Head of caudate nucleus (tissue), 42 donors: ENCODE measurements at regions not wholly inside any gene's neighbourhood (a gene's known extent, or its start where the extent isn't known, plus 50 kb on each side); places are given as distances from the start of the nearest gene placed in this dataset.

Experiments
- DNase-seq, 42 donors: peaks; one replicate each; pipeline versions ENCODE4 v3.0.0 to v3.0.0-alpha.2; 2020 to 2021; ENCODE audit warnings: mixed read lengths in 7 of 42
- intact Hi-C: fragments of 100-400 bp; cut with DNase I; formaldehyde crosslinking; loops from one replicate; pipeline ENCODE4 v1.15.0; 2022

- DNase-seq, result peak in 36 of 42 donors; percentile 24 to 74 (median 44)
- intact Hi-C loops, result no loop called here
These were observed 103.9 kb downstream of the EBNA1BP2 start for GRCh38 chr1:43067977-43068751.

- intact Hi-C loops, result no loop called here
- DNase-seq, result no peak
These were observed 104.8 kb downstream of the EBNA1BP2 start for GRCh38 chr1:43067233-43067745.

- no peak for DNase-seq
- intact Hi-C loops, result no loop called here
These were observed 105.5 kb downstream of the EBNA1BP2 start for GRCh38 chr1:43066578-43066977.

- intact Hi-C loops, result no loop called here
- no peak for DNase-seq
These were observed 106.3 kb downstream of the EBNA1BP2 start for GRCh38 chr1:43065616-43066399.

GRCh38 chr1:43065191-43065590 lies 106.5 kb upstream of the SLC2A1 start:
- intact Hi-C loops, result no loop called here
- no peak for DNase-seq

GRCh38 chr1:43063394-43064219 lies 104.9 kb upstream of the SLC2A1 start:
- intact Hi-C loops, result no loop called here
- DNase-seq, result no peak

- no peak for DNase-seq
- intact Hi-C loops, result no loop called here
These were observed 103.9 kb upstream of the SLC2A1 start for GRCh38 chr1:43062527-43063095.

GRCh38 chr1:43061757-43062156 lies 103.1 kb upstream of the SLC2A1 start:
- intact Hi-C loops, result no loop called here
- DNase-seq, result no peak

- intact Hi-C loops, result no loop called here
- no peak for DNase-seq
These were observed 101.2 kb upstream of the SLC2A1 start for GRCh38 chr1:43059640-43060574.

- DNase-seq, result peak in 10 of 42 donors; percentile 14 to 46 (median 28)
- intact Hi-C loops, result no loop called here
These were observed 100.1 kb upstream of the SLC2A1 start for GRCh38 chr1:43058545-43059360.

- no peak for DNase-seq
- intact Hi-C loops, result no loop called here
These were observed 99.4 kb upstream of the SLC2A1 start for GRCh38 chr1:43058056-43058455.

- intact Hi-C loops, result no loop called here
- no peak for DNase-seq
These were observed 98.9 kb upstream of the SLC2A1 start for GRCh38 chr1:43057567-43057966.

GRCh38 chr1:43056981-43057391 lies 98.3 kb upstream of the SLC2A1 start:
- intact Hi-C loops, result no loop called here
- DNase-seq, result no peak

GRCh38 chr1:43056460-43056859 lies 97.8 kb upstream of the SLC2A1 start:
- DNase-seq, result peak in 1 of 42 donors; percentile 11
- intact Hi-C loops, result no loop called here

- DNase-seq, result no peak
- intact Hi-C loops, result no loop called here
These were observed 96.3 kb upstream of the SLC2A1 start for GRCh38 chr1:43054961-43055360.

- no peak for DNase-seq
- intact Hi-C loops, result no loop called here
These were observed 94.2 kb upstream of the SLC2A1 start for GRCh38 chr1:43052786-43053439.

GRCh38 chr1:43052322-43052721 lies 93.7 kb upstream of the SLC2A1 start:
- intact Hi-C loops, result no loop called here
- DNase-seq, result no peak
